ENCODE measurements at regions not wholly inside any gene's neighbourhood (a gene's known extent, or its start where the extent isn't known, plus 50 kb on each side); places are given as distances from the start of the nearest gene placed in this dataset.
"Not testable (repeated sequence)": the region's sequence is repeated elsewhere in the genome, so short reads cannot be mapped to it uniquely, and the experiment has no call there.

DNA sequence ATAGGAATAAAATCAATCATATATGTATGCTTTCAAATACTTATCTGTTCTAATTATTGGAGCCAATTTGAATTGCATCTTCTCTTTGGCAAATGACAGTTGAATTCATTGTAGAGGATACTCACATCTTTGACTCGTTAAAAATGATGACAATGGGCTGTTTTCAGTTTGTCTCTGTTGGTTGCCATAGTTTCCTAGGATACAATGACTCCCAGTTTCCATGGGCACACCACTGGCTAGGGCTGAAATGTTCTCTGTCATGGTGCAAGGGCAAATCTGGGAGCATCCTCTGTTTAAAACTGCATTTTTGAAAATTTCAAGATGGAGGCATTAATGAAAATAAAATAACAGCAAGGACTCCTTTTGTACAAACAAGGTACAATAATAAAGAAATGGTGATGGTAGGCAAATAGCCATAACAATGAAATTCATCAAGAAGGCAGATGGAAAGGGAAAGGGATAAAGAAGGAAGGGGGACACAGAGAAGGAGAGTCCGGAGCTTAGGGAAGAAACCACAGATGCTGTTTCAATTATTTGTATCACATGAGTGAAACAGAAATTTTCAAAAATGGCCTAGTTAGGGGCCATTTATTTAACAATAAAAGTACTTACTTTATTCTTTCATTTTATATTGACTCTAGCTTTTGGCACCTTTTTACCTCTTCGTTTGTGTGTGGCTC, 378.8 kb upstream of the SEMA6A start:
- no peaks in the 10 kb centered on the region for H3K79me2 ChIP-seq (ENCODE audit: control insufficient read depth, insufficient read depth, low read length)
- no peaks in the 10 kb centered on the region for H3K4me1 ChIP-seq (ENCODE audit: control insufficient read depth, low read depth, low read length)
- DNase-seq = peak; percentile 92
- no peak overlapping the region for H3K4ac ChIP-seq (ENCODE audit: low read depth, low read length)
- no peak overlapping the region for H3K27ac ChIP-seq (ENCODE audit: low read depth, low read length)
- H4K5ac ChIP-seq (ENCODE audit: low read length) = no peak overlapping the region
- no peak overlapping the region for H3K4me3 ChIP-seq (ENCODE audit: low read length)
- H3K23ac ChIP-seq (ENCODE audit: low read length) = no peak overlapping the region
- no peak overlapping the region for H2BK5ac ChIP-seq (ENCODE audit: low read length)
- no peaks in the 10 kb centered on the region for H3K79me1 ChIP-seq (ENCODE audit: low read length)
- H2BK15ac ChIP-seq (replicated peaks; ENCODE audit: low read depth) = no peak overlapping the region
- no peak overlapping the region for H4K8ac ChIP-seq (ENCODE audit: low read depth, low read length)
- no peak overlapping the region for H2AK5ac ChIP-seq (ENCODE audit: low read length)
- no peak overlapping the region for H3K18ac ChIP-seq (ENCODE audit: low read length)
- no peaks in the 10 kb centered on the region for H3K36me3 ChIP-seq (ENCODE audit: control insufficient read depth, insufficient read depth, low read length)
- no peak overlapping the region for H2BK120ac ChIP-seq (ENCODE audit: low read depth, low read length)
- no peak overlapping the region for H3K4me2 ChIP-seq (ENCODE audit: low read length)
- WGBS (ENCODE audit: extremely low coverage, insufficient coverage, low lambda C conversion rate) = no CpG with 5 or more reads among the region's 3 CpGs
- H3K27me3 ChIP-seq (ENCODE audit: insufficient read depth, low read length, poor library complexity) = no peaks in the 10 kb centered on the region
- no peak overlapping the region for H3K56ac ChIP-seq (ENCODE audit: low read length)
- no peak overlapping the region for H3K9ac ChIP-seq (ENCODE audit: low read length)

DNA sequence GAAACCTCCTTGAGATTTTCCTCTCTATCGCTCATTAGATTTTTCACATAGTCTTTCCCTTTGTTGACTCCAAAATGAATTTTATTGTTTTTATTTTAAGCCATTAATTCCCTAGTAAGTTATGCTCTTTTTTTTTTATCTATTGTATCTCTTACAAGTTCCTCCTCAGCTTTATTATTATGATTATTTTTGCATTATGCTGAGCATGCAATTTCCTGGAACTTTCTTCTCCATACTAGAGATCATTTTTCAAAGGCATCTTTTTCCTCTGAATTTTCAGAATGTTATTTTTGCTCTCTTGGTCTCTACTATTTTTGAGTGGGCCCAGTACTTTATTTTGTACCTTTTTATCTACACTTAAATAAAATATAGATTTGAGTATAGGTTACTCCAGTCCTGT, 376.6 kb upstream of the SEMA6A start:
- no peak for DNase-seq
- Histone ChIP-seq H2AK5ac (ENCODE audit: low read length) (no peak overlapping the region), H3K56ac (ENCODE audit: low read length) (no peak overlapping the region), H3K4me1 (ENCODE audit: control insufficient read depth, low read depth, low read length) (no peaks in the 10 kb centered on the region), H3K27ac (ENCODE audit: low read depth, low read length) (no peak overlapping the region), H3K4me3 (ENCODE audit: low read length) (no peak overlapping the region), H3K27me3 (ENCODE audit: insufficient read depth, low read length, poor library complexity) (no peaks in the 10 kb centered on the region), H3K79me2 (ENCODE audit: control insufficient read depth, insufficient read depth, low read length) (no peaks in the 10 kb centered on the region), H3K79me1 (ENCODE audit: low read length) (no peaks in the 10 kb centered on the region), H2BK120ac (ENCODE audit: low read depth, low read length) (no peak overlapping the region), H3K36me3 (ENCODE audit: control insufficient read depth, insufficient read depth, low read length) (no peaks in the 10 kb centered on the region), H3K4me2 (ENCODE audit: low read length) (no peak overlapping the region), H3K23ac (ENCODE audit: low read length) (no peak overlapping the region), H3K9ac (ENCODE audit: low read length) (no peak overlapping the region), H4K5ac (ENCODE audit: low read length) (no peak overlapping the region), H3K4ac (ENCODE audit: low read depth, low read length) (no peak overlapping the region), H2BK15ac (replicated peaks; ENCODE audit: low read depth) (no peak overlapping the region), H4K8ac (ENCODE audit: low read depth, low read length) (no peak overlapping the region), H3K18ac (ENCODE audit: low read length) (no peak overlapping the region), H2BK5ac (ENCODE audit: low read length) (no peak overlapping the region)
- no CpG with 5 or more reads among the region's 1 CpG for WGBS (ENCODE audit: extremely low coverage, insufficient coverage, low lambda C conversion rate)

DNA sequence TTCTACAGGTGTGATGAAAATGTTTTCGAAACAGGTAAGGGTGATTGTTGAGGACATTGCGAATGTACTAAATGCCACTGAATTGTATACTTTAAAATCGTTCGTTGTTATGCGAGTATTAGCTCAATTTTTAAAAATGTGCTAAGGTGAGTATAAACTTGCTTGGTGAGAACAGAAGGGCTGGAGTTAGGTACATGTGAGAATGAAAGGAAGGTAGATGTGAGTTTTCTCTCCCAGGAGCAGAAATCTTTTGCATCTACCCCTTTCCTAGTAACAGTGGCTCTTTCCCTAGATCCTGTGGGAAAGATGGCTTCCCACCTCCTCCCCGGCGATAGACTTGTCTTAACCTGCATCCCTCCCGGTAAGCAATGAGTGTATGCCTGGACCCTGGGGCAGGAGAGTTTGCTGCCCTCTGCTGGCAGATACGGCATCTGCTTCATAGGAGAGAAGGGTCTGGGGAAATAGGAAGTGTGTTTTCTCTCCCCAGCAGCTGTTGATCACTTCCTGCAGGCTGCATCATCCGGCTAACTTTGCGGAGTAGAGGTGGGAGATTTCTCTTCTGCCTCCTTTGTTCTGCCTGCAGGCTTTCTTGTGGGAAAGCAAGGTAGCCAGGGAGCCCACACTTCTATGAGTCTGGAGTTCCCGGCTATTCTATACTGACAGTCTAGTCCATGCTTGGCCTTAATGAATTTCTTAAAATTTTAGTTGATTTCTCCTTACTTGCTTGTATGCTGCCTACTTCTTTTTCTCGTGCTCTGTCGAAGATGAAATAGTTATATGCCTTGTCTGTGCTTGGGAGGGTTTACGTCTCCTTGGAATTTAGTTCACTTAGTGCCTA, 373.3 kb upstream of the SEMA6A start:
- Histone ChIP-seq H2BK120ac (ENCODE audit: low read depth, low read length) (peak overlapping the region; percentile 90), H3K9ac (ENCODE audit: low read length) (no peak overlapping the region), H4K5ac (ENCODE audit: low read length) (no peak overlapping the region), H3K4me2 (ENCODE audit: low read length) (no peak overlapping the region), H3K27me3 (ENCODE audit: insufficient read depth, low read length, poor library complexity) (no peaks in the 10 kb centered on the region), H3K56ac (ENCODE audit: low read length) (peak overlapping the region; percentile 0), H3K23ac (ENCODE audit: low read length) (no peak overlapping the region), H2BK15ac (replicated peaks; ENCODE audit: low read depth) (peak overlapping the region; percentile 88), H3K36me3 (ENCODE audit: control insufficient read depth, insufficient read depth, low read length) (no peaks in the 10 kb centered on the region), H3K4me3 (ENCODE audit: low read length) (no peak overlapping the region), H3K4ac (ENCODE audit: low read depth, low read length) (peak overlapping the region; percentile 52), H2BK5ac (ENCODE audit: low read length) (no peak overlapping the region), H3K18ac (ENCODE audit: low read length) (peak overlapping the region; percentile 68), H3K27ac (ENCODE audit: low read depth, low read length) (no peak overlapping the region), H2AK5ac (ENCODE audit: low read length) (no peak overlapping the region), H3K79me2 (ENCODE audit: control insufficient read depth, insufficient read depth, low read length) (no peaks in the 10 kb centered on the region), H4K8ac (ENCODE audit: low read depth, low read length) (no peak overlapping the region), H3K4me1 (ENCODE audit: control insufficient read depth, low read depth, low read length) (peaks cover 3% of the 10 kb centered on the region), H3K79me1 (ENCODE audit: low read length) (no peaks in the 10 kb centered on the region)
- WGBS (ENCODE audit: extremely low coverage, insufficient coverage, low lambda C conversion rate) = 100% methylated on average over 5 of the region's 15 CpGs
- peak; percentile 97 for DNase-seq

DNA sequence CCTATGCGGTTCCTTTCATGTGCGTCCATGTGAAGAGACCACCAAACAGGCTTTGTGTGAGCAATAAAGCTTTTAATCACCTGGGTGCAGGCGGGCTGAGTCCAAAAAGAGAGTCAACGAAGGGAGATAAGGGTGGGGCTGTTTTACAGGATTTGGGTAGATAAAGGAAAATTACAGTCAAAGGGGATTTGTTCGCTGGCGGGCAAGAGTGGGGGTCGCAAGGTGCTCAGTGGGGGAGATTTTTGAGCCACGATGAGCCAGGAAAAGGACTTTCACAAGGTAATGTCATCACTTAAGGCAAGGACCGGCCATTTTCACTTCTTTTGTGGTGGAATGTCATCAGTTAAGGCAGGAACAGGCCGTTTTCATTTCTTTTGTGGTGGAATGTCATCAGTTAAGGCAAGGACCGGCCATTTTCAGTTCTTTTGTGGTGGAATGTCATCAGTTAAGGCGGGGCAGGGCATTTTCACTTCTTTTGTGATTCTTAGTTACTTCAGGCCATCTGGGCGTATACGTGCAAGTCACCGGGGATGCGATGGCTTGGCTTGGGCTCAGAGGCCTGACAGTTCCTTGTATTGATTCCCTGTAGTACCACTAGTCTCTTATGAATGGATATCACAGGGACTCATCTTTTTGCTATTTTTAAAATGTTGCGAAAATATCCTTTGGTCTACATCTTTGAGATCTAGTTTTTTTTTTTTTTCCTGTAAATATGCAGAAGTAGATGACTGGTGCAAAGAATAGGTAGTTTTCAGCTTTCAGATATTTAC, 371.2 kb upstream of the SEMA6A start:
- no CpG with 5 or more reads among the region's 17 CpGs for WGBS (ENCODE audit: extremely low coverage, insufficient coverage, low lambda C conversion rate)
- H4K8ac ChIP-seq (ENCODE audit: low read depth, low read length); H3K56ac ChIP-seq (ENCODE audit: low read length); H2BK15ac ChIP-seq (replicated peaks; ENCODE audit: low read depth); H3K36me3 ChIP-seq (ENCODE audit: control insufficient read depth, insufficient read depth, low read length); H4K5ac ChIP-seq (ENCODE audit: low read length); H2BK5ac ChIP-seq (ENCODE audit: low read length); H3K79me2 ChIP-seq (ENCODE audit: control insufficient read depth, insufficient read depth, low read length); H3K27me3 ChIP-seq (ENCODE audit: insufficient read depth, low read length, poor library complexity); H3K23ac ChIP-seq (ENCODE audit: low read length); H2AK5ac ChIP-seq (ENCODE audit: low read length); H3K79me1 ChIP-seq (ENCODE audit: low read length); H3K4me1 ChIP-seq (ENCODE audit: control insufficient read depth, low read depth, low read length); H3K4me2 ChIP-seq (ENCODE audit: low read length); H3K9ac ChIP-seq (ENCODE audit: low read length); H3K4ac ChIP-seq (ENCODE audit: low read depth, low read length); H3K4me3 ChIP-seq (ENCODE audit: low read length): not testable (repeated sequence)
- peak; percentile 85 for DNase-seq
- peak overlapping the region; percentile 76 for H3K27ac ChIP-seq (ENCODE audit: low read depth, low read length)
- H3K18ac ChIP-seq (ENCODE audit: low read length) = peak overlapping the region; percentile 84
- peak overlapping the region; percentile 99 for H2BK120ac ChIP-seq (ENCODE audit: low read depth, low read length)

DNA sequence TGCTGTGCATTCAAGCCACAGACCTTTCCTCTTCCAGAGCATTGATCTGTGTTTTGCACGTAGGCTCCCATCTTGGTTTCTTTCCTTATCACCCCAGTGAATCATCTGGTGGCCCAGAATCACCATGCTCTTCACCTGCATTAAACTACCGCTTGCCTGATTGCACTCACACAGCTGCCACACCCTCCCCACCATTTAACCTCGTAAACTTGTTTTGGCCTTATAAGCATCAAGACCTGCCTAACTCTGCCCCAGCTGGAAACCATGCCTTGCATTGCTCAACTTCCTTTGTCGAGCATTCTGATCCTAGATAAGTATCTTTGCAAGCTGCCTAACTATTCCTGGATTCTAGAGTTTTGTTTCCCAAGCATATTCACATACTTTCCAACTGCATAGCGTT, 369.6 kb upstream of the SEMA6A start:
- Histone ChIP-seq H2AK5ac (ENCODE audit: low read length) (peak overlapping the region; percentile 57), H3K4me3 (ENCODE audit: low read length) (no peak overlapping the region), H3K79me2 (ENCODE audit: control insufficient read depth, insufficient read depth, low read length) (no peaks in the 10 kb centered on the region), H3K18ac (ENCODE audit: low read length) (peak overlapping the region; percentile 29), H4K8ac (ENCODE audit: low read depth, low read length) (no peak overlapping the region), H3K4me1 (ENCODE audit: control insufficient read depth, low read depth, low read length) (peaks cover 3% of the 10 kb centered on the region), H3K4ac (ENCODE audit: low read depth, low read length) (peak overlapping the region; percentile 91), H3K4me2 (ENCODE audit: low read length) (no peak overlapping the region), H3K23ac (ENCODE audit: low read length) (no peak overlapping the region), H3K56ac (ENCODE audit: low read length) (peak overlapping the region; percentile 57), H3K9ac (ENCODE audit: low read length) (no peak overlapping the region), H4K5ac (ENCODE audit: low read length) (no peak overlapping the region), H3K79me1 (ENCODE audit: low read length) (no peaks in the 10 kb centered on the region), H3K27ac (ENCODE audit: low read depth, low read length) (peak overlapping the region; percentile 69), H3K36me3 (ENCODE audit: control insufficient read depth, insufficient read depth, low read length) (no peaks in the 10 kb centered on the region), H2BK5ac (ENCODE audit: low read length) (peak overlapping the region; percentile 87), H3K27me3 (ENCODE audit: insufficient read depth, low read length, poor library complexity) (no peaks in the 10 kb centered on the region), H2BK15ac (replicated peaks; ENCODE audit: low read depth) (no peak overlapping the region), H2BK120ac (ENCODE audit: low read depth, low read length) (no peak overlapping the region)
- DNase-seq = peak; percentile 97
- WGBS (ENCODE audit: extremely low coverage, insufficient coverage, low lambda C conversion rate) = no CpG with 5 or more reads among the region's 5 CpGs
